ENCODE measurements at regions not wholly inside any gene's neighbourhood (a gene's known extent, or its start where the extent isn't known, plus 50 kb on each side); places are given as distances from the start of the nearest gene placed in this dataset.

- no peak overlapping the region for H3K4me3 ChIP-seq (ENCODE audit: low read depth, low read length)
- no peak for DNase-seq (ENCODE audit: low read depth)
- TF ChIP-seq CTCF (conservative IDR thresholded peaks at IDR 0.05; ENCODE audit: low read depth, low read length) = no peak
These were observed 145.8 kb downstream of the TENT4A start for GRCh38 chr5:6859023-6859422.

GRCh38 chr5:6859951-6860638 is 146.9 kb downstream of the TENT4A start:
- no peak for TF ChIP-seq CTCF (conservative IDR thresholded peaks at IDR 0.05; ENCODE audit: low read depth, low read length)
- no peak overlapping the region for H3K4me3 ChIP-seq (ENCODE audit: low read depth, low read length)
- no peak for DNase-seq (ENCODE audit: low read depth)

- TF ChIP-seq CTCF (conservative IDR thresholded peaks at IDR 0.05; ENCODE audit: low read depth, low read length) = no peak
- no peak for DNase-seq (ENCODE audit: low read depth)
- H3K4me3 ChIP-seq (ENCODE audit: low read depth, low read length) = no peak overlapping the region
These were observed 147.8 kb downstream of the TENT4A start for GRCh38 chr5:6861036-6861435.

- no peak for DNase-seq (ENCODE audit: low read depth)
- TF ChIP-seq CTCF (conservative IDR thresholded peaks at IDR 0.05; ENCODE audit: low read depth, low read length) = no peak
- H3K4me3 ChIP-seq (ENCODE audit: low read depth, low read length) = no peak overlapping the region
These were observed 148.4 kb downstream of the TENT4A start for GRCh38 chr5:6861667-6862066.

- H3K4me3 ChIP-seq (ENCODE audit: low read depth, low read length) = no peak overlapping the region
- no peak for TF ChIP-seq CTCF (conservative IDR thresholded peaks at IDR 0.05; ENCODE audit: low read depth, low read length)
- no peak for DNase-seq (ENCODE audit: low read depth)
These were observed 149.1 kb downstream of the TENT4A start for GRCh38 chr5:6862306-6862705.

- no peak overlapping the region for H3K4me3 ChIP-seq (ENCODE audit: low read depth, low read length)
- no peak for TF ChIP-seq CTCF (conservative IDR thresholded peaks at IDR 0.05; ENCODE audit: low read depth, low read length)
- no peak for DNase-seq (ENCODE audit: low read depth)
These were observed 154.5 kb downstream of the TENT4A start for GRCh38 chr5:6867712-6868111.

GRCh38 chr5:6868171-6868570 is 154.9 kb downstream of the TENT4A start:
- TF ChIP-seq CTCF (conservative IDR thresholded peaks at IDR 0.05; ENCODE audit: low read depth, low read length) = no peak
- DNase-seq (ENCODE audit: low read depth) = no peak

More at GRCh38 chr5:6868171-6868570, 154.9 kb downstream of the TENT4A start:
- no peak overlapping the region for H3K4me3 ChIP-seq (ENCODE audit: low read depth, low read length)

Data from choroid plexus epithelial cell (primary cell).